IMR-90 (cell line): ENCODE measurements at regions not wholly inside any gene's neighbourhood (a gene's known extent, or its start where the extent isn't known, plus 50 kb on each side); places are given as distances from the start of the nearest gene placed in this dataset.

Source experiments
- ATAC-seq: fragments of 200-7000 bp; cut with Tn5 transposase; 2 replicates; pipeline ENCODE4 v1.9.1; 2020; ENCODE audit warnings: low read depth, mild to moderate bottlenecking, moderate library complexity
- BruUV-seq: library from RNA; stranded (reverse); fragments of 400-500 nt; replicated peaks from 2 replicates; lab custom pipeline; 2021; lab: Mats Ljungman, UMichigan
- CTCF ChIA-PET: fragments of 300-600 bp; formaldehyde crosslinking; extraction: SDS; loops from one replicate; lab custom pipeline; 2021; ENCODE audit warnings: antibody characterized with exemption; lab: Yijun Ruan, JAX
- POLR2A ChIA-PET: fragments of 300-600 bp; sonication (Branson Sonifier 250); formaldehyde crosslinking; loops from one replicate; lab custom pipeline; 2022; ENCODE audit warnings: antibody characterized with exemption; ENCODE audit not compliant: unreplicated experiment; lab: Charles Lee
- DNase-seq: peaks from one replicate; pipeline ENCODE4 v3.0.0; 2013
- H2AFZ ChIP-seq: replicated peaks from 2 replicates; pipeline ENCODE3; 2013; ENCODE audit warnings: low read length, mild to moderate bottlenecking; ENCODE audit not compliant: poor library complexity
- H2AK5ac ChIP-seq: 2 replicates; pipeline ENCODE4 v1.6.1; 2013; ENCODE audit warnings: low read depth, low read length, inconsistent platforms
- H2AK9ac ChIP-seq: replicated peaks from 2 replicates; pipeline ENCODE3; 2013; ENCODE audit warnings: mild to moderate bottlenecking, low read depth, low read length, moderate library complexity; ENCODE audit not compliant: poor library complexity
- H2BK120ac ChIP-seq: 2 replicates; pipeline ENCODE4 v1.6.1; 2013; ENCODE audit warnings: low read depth, low read length, inconsistent platforms
- H2BK15ac ChIP-seq: 3 replicates; pipeline ENCODE4 v1.6.1; 2013; ENCODE audit warnings: low read depth, low read length, inconsistent platforms
- H2BK20ac ChIP-seq: 2 replicates; pipeline ENCODE4 v1.6.1; 2013; ENCODE audit warnings: low read depth, mild to moderate bottlenecking, inconsistent platforms, low read length, moderate library complexity
- H2BK5ac ChIP-seq: 2 replicates; pipeline ENCODE4 v1.6.1; 2013; ENCODE audit warnings: mild to moderate bottlenecking, low read depth, low read length, inconsistent platforms; ENCODE audit not compliant: poor library complexity, severe bottlenecking
- H3K14ac ChIP-seq: replicated peaks from 2 replicates; pipeline ENCODE4 v1.6.1; 2013; ENCODE audit warnings: low read depth, low read length, inconsistent platforms
- H3K18ac ChIP-seq: 2 replicates; pipeline ENCODE4 v1.6.1; 2013; ENCODE audit warnings: low read depth, low read length, control low read depth
- H3K23ac ChIP-seq: 2 replicates; pipeline ENCODE4 v1.6.1; 2013; ENCODE audit warnings: low read depth, low read length, inconsistent platforms
- H3K27ac ChIP-seq: 2 replicates; pipeline ENCODE4 v1.5.1; 2013; ENCODE audit warnings: mild to moderate bottlenecking, control low read depth, low read length; ENCODE audit not compliant: insufficient read depth
- H3K27me3 ChIP-seq: 2 replicates; pipeline ENCODE4 v1.6.1; 2013; ENCODE audit warnings: low read length; ENCODE audit not compliant: control insufficient read depth, insufficient read depth
- H3K36me3 ChIP-seq: 2 replicates; pipeline ENCODE4 v1.6.1; 2013; ENCODE audit warnings: low read length, mixed read lengths; ENCODE audit not compliant: control insufficient read depth, insufficient read depth
- H3K4ac ChIP-seq: 2 replicates; pipeline ENCODE4 v1.6.1; 2013; ENCODE audit warnings: low read depth, low read length, inconsistent platforms
- H3K4me1 ChIP-seq: 2 replicates; pipeline ENCODE4 v1.6.1; 2013; ENCODE audit warnings: low read length, mixed read lengths; ENCODE audit not compliant: control insufficient read depth, insufficient read depth
- H3K4me2 ChIP-seq: 2 replicates; pipeline ENCODE4 v1.6.1; 2013; ENCODE audit warnings: low read depth, mild to moderate bottlenecking, control low read depth, low read length, moderate library complexity
- H3K4me3 ChIP-seq: 2 replicates; pipeline ENCODE4 v1.5.1; 2013; ENCODE audit warnings: low read depth, mild to moderate bottlenecking, control low read depth, low read length, moderate library complexity; ENCODE audit not compliant: insufficient read depth
- H3K56ac ChIP-seq: 2 replicates; pipeline ENCODE4 v1.6.1; 2013; ENCODE audit warnings: low read length, inconsistent platforms; ENCODE audit not compliant: insufficient read depth; ENCODE audit errors: extremely low read depth
- H3K79me1 ChIP-seq, 2 experiments: 2 replicates each; pipeline ENCODE4 v1.6.1; 2013; ENCODE audit warnings: low read length in 2 of 2, inconsistent platforms in 1 of 2, low read depth in 1 of 2
- H3K9ac ChIP-seq: 2 replicates; pipeline ENCODE4 v1.6.1; 2013; ENCODE audit warnings: low read depth, low read length, control low read depth
- H3K9me1 ChIP-seq: 2 replicates; pipeline ENCODE4 v1.6.1; 2013; ENCODE audit warnings: low read length, inconsistent platforms; ENCODE audit not compliant: insufficient read depth
- H3K9me3 ChIP-seq: 2 replicates; pipeline ENCODE4 v1.6.1; 2013; ENCODE audit warnings: low read length; ENCODE audit not compliant: control insufficient read depth, insufficient read depth
- H4K20me1 ChIP-seq: 2 replicates; pipeline ENCODE4 v1.6.1; 2013; ENCODE audit warnings: low read length, inconsistent platforms; ENCODE audit not compliant: insufficient read depth
- H4K5ac ChIP-seq: 2 replicates; pipeline ENCODE4 v1.6.1; 2013; ENCODE audit warnings: mild to moderate bottlenecking, low read depth, low read length, control low read depth
- H4K8ac ChIP-seq, 2 experiments: 2 replicates each; pipeline ENCODE4 v1.6.1; 2013; ENCODE audit warnings: low read depth in 2 of 2, low read length in 2 of 2, control low read depth in 1 of 2, inconsistent platforms in 1 of 2
- H4K91ac ChIP-seq: 2 replicates; pipeline ENCODE4 v1.6.1; 2013; ENCODE audit warnings: low read depth, low read length, inconsistent platforms; ENCODE audit not compliant: insufficient read depth
- BHLHE40 ChIP-seq: fragments of 150-350 bp; IDR thresholded peaks from 2 replicates; pipeline ENCODE4 v1.6.1; 2016; ENCODE audit warnings: mild to moderate bottlenecking, low read depth, low read length
- ELK1 ChIP-seq: fragments of 150-350 bp; IDR thresholded peaks from 2 replicates; pipeline ENCODE4 v1.6.1; 2016; ENCODE audit warnings: low read depth, mild to moderate bottlenecking, low read length, moderate library complexity, borderline replicate concordance
- RAD21 ChIP-seq: IDR thresholded peaks from 2 replicates; pipeline ENCODE4 v1.6.1; 2012; ENCODE audit warnings: low read length, improper control_type of control experiment
- RCOR1 ChIP-seq: IDR thresholded peaks from 2 replicates; pipeline ENCODE4 v1.6.1; 2012; ENCODE audit warnings: mild to moderate bottlenecking, low read length, improper control_type of control experiment; ENCODE audit not compliant: insufficient replicate concordance
- RFX5 ChIP-seq: IDR thresholded peaks from 2 replicates; pipeline ENCODE4 v1.8.0; 2012; ENCODE audit warnings: low read depth, mild to moderate bottlenecking, low read length, moderate library complexity
- SMC3 ChIP-seq: fragments of 150-350 bp; IDR thresholded peaks from 2 replicates; pipeline ENCODE4 v1.6.1; 2016; ENCODE audit warnings: low read depth, mild to moderate bottlenecking, antibody characterized with exemption, low read length, moderate library complexity
- WGBS, 2 experiments: methylation state at CpG; one replicate each; pipeline versions ENCODE4 v1.1.5 to v1.1.7; 2013; ENCODE audit warnings: missing lambda C conversion rate in 2 of 2; ENCODE audit not compliant: insufficient read length in 1 of 2; ENCODE audit errors: extremely low coverage in 2 of 2; 5-methylcytosine and 5-hydroxymethylcytosine counted together
- dilution Hi-C: fragments of 300-500 bp; cut with HindIII; formaldehyde crosslinking; loops from one replicate; pipeline ENCODE4 v1.14.3; 2018; ENCODE audit warnings: low sequenced_read_pairs; ENCODE audit not compliant: unreplicated experiment
- in situ Hi-C: fragments of 300-500 bp; cut with MboI; formaldehyde crosslinking; loops from 3 replicates; pipeline ENCODE4 v1.14.3; 2019; ENCODE audit warnings: low sequenced_read_pairs, inconsistent platforms, mixed read lengths
- intact Hi-C: fragments of 100-400 bp; cut with micrococcal nuclease; formaldehyde crosslinking; loops from 2 replicates; pipeline ENCODE4 v1.10.0; 2022

GRCh38 chrX:122641136-122641535 lies 542.9 kb upstream of the GRIA3 start:
- no peak overlapping the region for H2BK120ac ChIP-seq
- WGBS, 2 experiments = no CpG with 5 or more reads among the region's 2 CpGs
- ChIA-PET CTCF (no interaction called here), POLR2A (no interaction called here)
- ATAC-seq = no peak
- no peak overlapping the region for H3K4ac ChIP-seq
- no peak overlapping the region for H3K27ac ChIP-seq
- no peaks in the 10 kb centered on the region; the same call in 1 of the 2 replicates for H3K9me3 ChIP-seq
- H3K9me1 ChIP-seq = no peaks in the 10 kb centered on the region
- no peak overlapping the region for H3K14ac ChIP-seq
- no peak overlapping the region for H4K8ac ChIP-seq
- H2AK9ac ChIP-seq = no peak overlapping the region
- BruUV-seq = no TSS peak
- no peak overlapping the region for H2BK5ac ChIP-seq
- intact Hi-C loops (no loop called here), dilution Hi-C loops (no loop called here), in situ Hi-C loops (no loop called here)
- no peaks in the 10 kb centered on the region for H3K36me3 ChIP-seq
- no peak overlapping the region for H3K23ac ChIP-seq
- H3K18ac ChIP-seq = no peak overlapping the region
- H3K56ac ChIP-seq = no peak overlapping the region
- H4K20me1 ChIP-seq = no peaks in the 10 kb centered on the region
- no peak for TF ChIP-seq SMC3
- no peak for TF ChIP-seq RAD21
- TF ChIP-seq RCOR1 = no peak
- TF ChIP-seq ELK1 = no peak
- TF ChIP-seq BHLHE40 = no peak
- TF ChIP-seq RFX5 = no peak
- no peak overlapping the region for H4K5ac ChIP-seq
- no peak overlapping the region for H3K9ac ChIP-seq
- no peaks in the 10 kb centered on the region for H3K27me3 ChIP-seq
- H2AK5ac ChIP-seq = no peak overlapping the region
- H2BK20ac ChIP-seq = no peak overlapping the region
- H2AFZ ChIP-seq = no peak overlapping the region
- DNase-seq = no peak
- no peak overlapping the region for H4K91ac ChIP-seq
- no peak overlapping the region for H3K4me2 ChIP-seq
- H2BK15ac ChIP-seq = no peak overlapping the region
- H3K4me1 ChIP-seq = no peaks in the 10 kb centered on the region
- H3K4me3 ChIP-seq = no peak overlapping the region
- H3K79me1 ChIP-seq = no peaks in the 10 kb centered on the region
